ENCODE measurements at regions not wholly inside any gene's neighbourhood (a gene's known extent, or its start where the extent isn't known, plus 50 kb on each side); places are given as distances from the start of the nearest gene placed in this dataset.

DNA sequence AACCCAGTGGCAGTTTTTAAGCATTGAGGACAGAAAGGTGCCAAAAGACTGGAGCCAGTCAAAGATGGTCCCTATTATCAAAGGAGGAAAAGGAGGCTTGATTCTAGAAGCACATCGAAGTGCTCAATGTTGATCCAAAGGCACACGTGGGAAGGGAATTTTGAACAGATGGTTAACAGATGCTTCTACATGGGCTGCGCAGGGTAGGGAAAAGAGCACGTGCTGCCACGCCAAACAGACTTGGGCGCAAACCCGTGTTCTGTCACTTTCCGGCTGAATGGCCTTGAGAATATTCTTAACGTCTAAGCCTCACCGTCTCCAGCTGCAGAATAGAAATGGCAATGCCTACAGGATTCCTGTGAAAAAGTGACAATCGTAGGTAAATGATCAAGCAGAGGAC, 217.9 kb upstream of the MTNR1B start (continued):
- TF ChIP-seq CBX2 (IDR thresholded peaks at IDR 0.05; ENCODE audit: insufficient read depth, low read length, poor library complexity, severe bottlenecking) = no peak
- TF ChIP-seq YY1 (IDR thresholded peaks at IDR 0.05; ENCODE audit: borderline replicate concordance in 1 of 3, control insufficient read depth in 1 of 3, extremely low read depth in 1 of 3, insufficient read depth in 3 of 3, insufficient read length in 1 of 3, insufficient replicate concordance in 2 of 3, low read depth in 1 of 3, low read length in 2 of 3) = no peak
- no peak for TF ChIP-seq NR2F6 (CRISPR knock-in tag; IDR thresholded peaks at IDR 0.05)
- no peak for TF ChIP-seq HDAC8 (tag; IDR thresholded peaks at IDR 0.05)
- TF ChIP-seq ZNF384 (IDR thresholded peaks at IDR 0.05; ENCODE audit: low read depth, low read length) = no peak
- no peak for TF ChIP-seq TOE1 (IDR thresholded peaks at IDR 0.05; ENCODE audit: borderline replicate concordance)
- TF ChIP-seq TOE1 (CRISPR knock-in tag; IDR thresholded peaks at IDR 0.05; ENCODE audit: borderline replicate concordance, low read depth) = no peak
- TF ChIP-seq, protein P1, sequence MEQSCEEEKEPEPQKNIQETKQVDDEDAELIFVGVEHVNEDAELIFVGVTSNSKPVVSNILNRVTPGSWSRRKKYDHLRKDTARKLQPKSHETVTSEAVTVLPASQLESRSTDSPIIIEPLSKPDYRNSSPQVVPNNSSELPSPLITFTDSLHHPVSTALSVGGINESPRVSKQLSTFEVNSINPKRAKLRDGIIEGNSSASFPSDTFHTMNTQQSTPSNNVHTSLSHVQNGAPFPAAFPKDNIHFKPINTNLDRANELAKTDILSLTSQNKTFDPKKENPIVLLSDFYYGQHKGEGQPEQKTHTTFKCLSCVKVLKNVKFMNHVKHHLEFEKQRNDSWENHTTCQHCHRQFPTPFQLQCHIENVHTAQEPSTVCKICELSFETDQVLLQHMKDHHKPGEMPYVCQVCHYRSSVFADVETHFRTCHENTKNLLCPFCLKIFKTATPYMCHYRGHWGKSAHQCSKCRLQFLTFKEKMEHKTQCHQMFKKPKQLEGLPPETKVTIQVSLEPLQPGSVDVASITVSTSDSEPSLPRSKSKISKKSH (CRISPR knock-in tag; IDR thresholded peaks at IDR 0.05) = no peak

DNA sequence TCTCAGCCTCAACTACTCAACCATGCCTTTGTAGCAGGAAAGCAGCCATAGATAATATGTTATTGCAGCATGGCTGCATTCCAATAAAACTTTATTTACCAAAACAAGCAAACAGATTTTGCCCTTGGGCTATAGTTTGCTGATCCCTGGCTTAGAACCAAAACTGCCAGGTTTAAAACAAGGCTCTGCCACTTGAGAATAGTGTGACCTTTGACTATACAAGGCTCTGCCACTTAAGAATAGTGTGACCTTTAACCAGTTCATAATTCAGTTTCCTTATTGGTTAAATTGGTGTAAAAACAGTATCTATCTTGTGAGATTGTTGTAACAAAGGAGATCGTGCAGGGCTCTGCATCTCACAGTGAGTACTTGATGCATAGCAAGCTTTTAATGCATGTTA, 217.3 kb upstream of the MTNR1B start:
- Histone ChIP-seq H3K79me2 (ENCODE audit: control insufficient read depth, insufficient read depth, low read length) (no peaks in the 10 kb centered on the region), H3K27ac (ENCODE audit: extremely low read depth, low read depth, low read length) (no peak overlapping the region), H3K27me3 (ENCODE audit: control insufficient read depth in 2 of 2, insufficient read depth in 2 of 2, low read length in 2 of 2) (no peaks in the 10 kb centered on the region), H3K4me2 (ENCODE audit: insufficient read depth, low read length) (no peak overlapping the region), H3K9me1 (ENCODE audit: control insufficient read depth, insufficient read depth, low read length) (no peaks in the 10 kb centered on the region), H3K9ac (ENCODE audit: insufficient read depth in 1 of 2, low read depth in 2 of 2, low read length in 2 of 2) (no peak overlapping the region), H4K20me1 (replicated peaks; ENCODE audit: control insufficient read depth, insufficient read depth, low read length) (no peaks in the 10 kb centered on the region), H3K4me3 (no peak overlapping the region), H3K36me3 (ENCODE audit: control insufficient read depth, insufficient read depth, low read length) (no peaks in the 10 kb centered on the region), H3K4me1 (replicated peaks in 1 of 2; ENCODE audit: control insufficient read depth in 2 of 2, insufficient read depth in 2 of 2, low read length in 2 of 2) (no peaks in the 10 kb centered on the region), H2AFZ (ENCODE audit: low read depth, low read length) (no peak overlapping the region), H3K9me3 (replicated peaks; ENCODE audit: control insufficient read depth, insufficient read depth, low read depth, low read length) (no peaks in the 10 kb centered on the region)
- 0% methylated on average over 1 of the region's 1 CpG for WGBS (ENCODE audit: insufficient coverage, low coverage, missing lambda C conversion rate)
- CTCF ChIA-PET (ENCODE audit: low intra/inter-chr PET ratio) = no interaction called here
- intact Hi-C loops (cut with micrococcal nuclease) = no loop called here
- no peak for DNase-seq (ENCODE audit: extremely low read depth in 1 of 4, low spot score in 3 of 4)
- POLR2A ChIA-PET = no interaction called here
- FAIRE-seq = no peak
- in situ Hi-C loops (cut with MboI) = no loop called here
- no peak for ATAC-seq
- BruUV-seq (replicated peaks) = no TSS peak
- TF ChIP-seq BHLHE40 (IDR thresholded peaks at IDR 0.05; ENCODE audit: low read length) (no peak), ZNF232 (CRISPR knock-in tag; IDR thresholded peaks at IDR 0.05) (no peak), PHF20 (IDR thresholded peaks at IDR 0.05; ENCODE audit: partially characterized antibody) (no peak), KLF10 (CRISPR knock-in tag; IDR thresholded peaks at IDR 0.05) (no peak), ZNF41 (CRISPR knock-in tag; conservative IDR thresholded peaks at IDR 0.05) (no peak), ZNF76 (CRISPR knock-in tag; IDR thresholded peaks at IDR 0.05; ENCODE audit: borderline replicate concordance) (no peak), POLR2G (IDR thresholded peaks at IDR 0.05; ENCODE audit: low read depth, low read length) (no peak)
- TF ChIP-seq, protein P2, sequence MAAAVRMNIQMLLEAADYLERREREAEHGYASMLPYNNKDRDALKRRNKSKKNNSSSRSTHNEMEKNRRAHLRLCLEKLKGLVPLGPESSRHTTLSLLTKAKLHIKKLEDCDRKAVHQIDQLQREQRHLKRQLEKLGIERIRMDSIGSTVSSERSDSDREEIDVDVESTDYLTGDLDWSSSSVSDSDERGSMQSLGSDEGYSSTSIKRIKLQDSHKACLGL (CRISPR knock-in tag; IDR thresholded peaks at IDR 0.05; ENCODE audit: borderline replicate concordance, poor library complexity, severe bottlenecking) = no peak
- TF ChIP-seq, protein P3, sequence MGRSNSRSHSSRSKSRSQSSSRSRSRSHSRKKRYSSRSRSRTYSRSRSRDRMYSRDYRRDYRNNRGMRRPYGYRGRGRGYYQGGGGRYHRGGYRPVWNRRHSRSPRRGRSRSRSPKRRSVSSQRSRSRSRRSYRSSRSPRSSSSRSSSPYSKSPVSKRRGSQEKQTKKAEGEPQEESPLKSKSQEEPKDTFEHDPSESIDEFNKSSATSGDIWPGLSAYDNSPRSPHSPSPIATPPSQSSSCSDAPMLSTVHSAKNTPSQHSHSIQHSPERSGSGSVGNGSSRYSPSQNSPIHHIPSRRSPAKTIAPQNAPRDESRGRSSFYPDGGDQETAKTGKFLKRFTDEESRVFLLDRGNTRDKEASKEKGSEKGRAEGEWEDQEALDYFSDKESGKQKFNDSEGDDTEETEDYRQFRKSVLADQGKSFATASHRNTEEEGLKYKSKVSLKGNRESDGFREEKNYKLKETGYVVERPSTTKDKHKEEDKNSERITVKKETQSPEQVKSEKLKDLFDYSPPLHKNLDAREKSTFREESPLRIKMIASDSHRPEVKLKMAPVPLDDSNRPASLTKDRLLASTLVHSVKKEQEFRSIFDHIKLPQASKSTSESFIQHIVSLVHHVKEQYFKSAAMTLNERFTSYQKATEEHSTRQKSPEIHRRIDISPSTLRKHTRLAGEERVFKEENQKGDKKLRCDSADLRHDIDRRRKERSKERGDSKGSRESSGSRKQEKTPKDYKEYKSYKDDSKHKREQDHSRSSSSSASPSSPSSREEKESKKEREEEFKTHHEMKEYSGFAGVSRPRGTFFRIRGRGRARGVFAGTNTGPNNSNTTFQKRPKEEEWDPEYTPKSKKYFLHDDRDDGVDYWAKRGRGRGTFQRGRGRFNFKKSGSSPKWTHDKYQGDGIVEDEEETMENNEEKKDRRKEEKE (IDR thresholded peaks at IDR 0.05; ENCODE audit: borderline replicate concordance in 1 of 2, control insufficient read depth in 1 of 2, low read depth in 2 of 2, low read length in 1 of 2) = no peak

Data from K562 (cell line).